Subcutaneous abdominal adipose tissue (tissue), 5 donors: ENCODE measurements at regions not wholly inside any gene's neighbourhood (a gene's known extent, or its start where the extent isn't known, plus 50 kb on each side); places are given as distances from the start of the nearest gene placed in this dataset.

Experiments
- H3K27ac ChIP-seq: one replicate; pipeline ENCODE4 v1.7.0; 2013; ENCODE audit warnings: low read depth, mild to moderate bottlenecking, inconsistent platforms, low read length, moderate library complexity
- H3K27me3 ChIP-seq, 5 donors: one replicate each; pipeline ENCODE4 v1.7.0; 2013; ENCODE audit warnings: low read length in 5 of 5, inconsistent platforms in 1 of 5; ENCODE audit not compliant: control insufficient read depth in 5 of 5, insufficient read depth in 4 of 5
- H3K36me3 ChIP-seq, 5 donors: one replicate each; pipeline ENCODE4 v1.7.0; 2013; ENCODE audit warnings: low read length in 5 of 5; ENCODE audit not compliant: control insufficient read depth in 5 of 5, insufficient read depth in 5 of 5
- H3K4me1 ChIP-seq, 5 donors: one replicate each; pipeline ENCODE4 v1.7.0; 2013; ENCODE audit warnings: low read length in 5 of 5, mild to moderate bottlenecking in 3 of 5, moderate library complexity in 1 of 5; ENCODE audit not compliant: control insufficient read depth in 5 of 5, insufficient read depth in 5 of 5
- H3K4me3 ChIP-seq, 5 donors: one replicate each; pipeline ENCODE4 v1.7.0; 2013; ENCODE audit warnings: low read length in 5 of 5, low read depth in 1 of 5
- H3K9ac ChIP-seq, 5 donors: one replicate each; pipeline ENCODE4 v1.7.0; 2013; ENCODE audit warnings: low read length in 5 of 5, mild to moderate bottlenecking in 4 of 5, moderate library complexity in 3 of 5
- H3K9me3 ChIP-seq, 5 donors: one replicate each; pipeline ENCODE4 v1.7.0; 2013; ENCODE audit warnings: low read length in 5 of 5; ENCODE audit not compliant: control insufficient read depth in 5 of 5
- donor health status: healthy.
- donor health status: healthy.
- donor health status: healthy.
- donor health status: healthy.
- donor health status: healthy.

GRCh38 chr1:91173346-91173890 is 151.6 kb upstream of the ZNF644 start:
- H3K36me3 ChIP-seq, result no peaks in the 10 kb centered on the region
- H3K9me3 ChIP-seq, result no peaks in the 10 kb centered on the region
- peaks cover 0 to 10% (median 0%) of the 10 kb centered on the region in 5 donors for H3K4me1 ChIP-seq
- no peak overlapping the region for H3K9ac ChIP-seq
- H3K27ac ChIP-seq, result no peak overlapping the region
- no peak overlapping the region for H3K4me3 ChIP-seq
- H3K27me3 ChIP-seq, result peaks cover 7 to 38% (median 11%) of the 10 kb centered on the region in 5 donors

DNA sequence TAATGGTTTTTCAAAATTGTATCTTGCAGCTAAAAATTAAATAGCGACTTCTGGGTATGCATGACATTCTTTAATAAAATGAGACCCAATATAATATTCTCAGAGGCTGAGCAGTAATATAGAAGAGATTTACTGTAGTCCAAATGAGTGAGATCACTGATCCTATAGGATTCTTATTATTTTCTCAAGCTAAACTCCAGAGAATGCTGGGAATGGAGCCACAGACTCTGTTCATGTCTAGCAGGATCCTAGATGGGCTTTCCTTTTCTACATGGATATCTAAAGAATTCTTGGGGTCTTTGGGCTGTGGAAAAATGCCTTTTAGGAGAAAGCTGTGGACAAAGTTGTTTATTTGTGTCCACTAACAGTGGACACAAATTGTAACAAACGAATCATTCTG is 150.7 kb upstream of the ZNF644 start:
- H3K4me3 ChIP-seq, result no peak overlapping the region
- no peaks in the 10 kb centered on the region for H3K36me3 ChIP-seq
- H3K9me3 ChIP-seq, result no peaks in the 10 kb centered on the region
- H3K4me1 ChIP-seq, result peaks cover 0 to 10% (median 0%) of the 10 kb centered on the region in 5 donors
- H3K27me3 ChIP-seq, result peaks cover 7 to 36% (median 11%) of the 10 kb centered on the region in 5 donors
- no peak overlapping the region for H3K9ac ChIP-seq
- no peak overlapping the region for H3K27ac ChIP-seq

- Histone ChIP-seq H3K9ac (no peak overlapping the region), H3K9me3 (no peaks in the 10 kb centered on the region), H3K36me3 (no peaks in the 10 kb centered on the region), H3K27ac (no peak overlapping the region), H3K4me1 (peaks cover 0 to 10% (median 0%) of the 10 kb centered on the region in 5 donors), H3K4me3 (no peak overlapping the region), H3K27me3 (peaks cover 7 to 33% (median 11%) of the 10 kb centered on the region in 5 donors)
Observed at GRCh38 chr1:91171898-91172297, 150.1 kb upstream of the ZNF644 start.

- peaks cover 0 to 10% (median 0%) of the 10 kb centered on the region in 5 donors for H3K4me1 ChIP-seq
- no peaks in the 10 kb centered on the region for H3K36me3 ChIP-seq
- H3K9me3 ChIP-seq, result no peaks in the 10 kb centered on the region
- peaks cover 7 to 33% (median 11%) of the 10 kb centered on the region in 5 donors for H3K27me3 ChIP-seq
- no peak overlapping the region for H3K9ac ChIP-seq
- no peak overlapping the region for H3K4me3 ChIP-seq
- H3K27ac ChIP-seq, result no peak overlapping the region
Observed at GRCh38 chr1:91170571-91170970, 148.7 kb upstream of the ZNF644 start.

DNA sequence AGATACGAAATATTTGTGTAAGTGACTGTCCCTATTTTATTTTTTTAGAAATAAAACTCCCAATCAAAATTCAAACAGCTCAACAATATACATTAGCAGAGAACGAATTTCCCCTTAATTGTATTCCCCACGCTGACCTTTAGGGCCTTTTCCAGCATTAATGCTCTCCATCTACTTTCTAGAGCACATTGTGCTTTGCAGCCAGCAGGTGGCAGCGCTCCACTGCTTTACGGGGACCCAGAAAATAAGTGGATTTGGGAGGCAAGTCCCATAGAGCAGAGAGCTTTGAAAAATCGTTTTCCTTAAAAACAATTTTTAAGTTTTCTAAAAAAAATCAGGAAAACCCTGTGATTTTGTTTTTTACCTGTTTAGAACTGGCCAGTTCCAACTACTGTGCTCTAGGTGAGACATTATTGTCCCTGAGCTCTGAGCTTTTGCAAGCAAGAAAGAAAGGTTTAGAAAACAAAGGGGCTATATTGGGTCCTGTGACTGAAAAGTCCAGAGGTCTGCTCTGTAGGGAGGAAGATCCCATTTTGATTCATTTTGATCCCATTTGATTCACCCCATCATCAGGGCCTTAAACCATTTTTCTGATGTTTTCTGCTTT is 144.4 kb upstream of the ZNF644 start:
- H3K27ac ChIP-seq, result no peak overlapping the region

DNA sequence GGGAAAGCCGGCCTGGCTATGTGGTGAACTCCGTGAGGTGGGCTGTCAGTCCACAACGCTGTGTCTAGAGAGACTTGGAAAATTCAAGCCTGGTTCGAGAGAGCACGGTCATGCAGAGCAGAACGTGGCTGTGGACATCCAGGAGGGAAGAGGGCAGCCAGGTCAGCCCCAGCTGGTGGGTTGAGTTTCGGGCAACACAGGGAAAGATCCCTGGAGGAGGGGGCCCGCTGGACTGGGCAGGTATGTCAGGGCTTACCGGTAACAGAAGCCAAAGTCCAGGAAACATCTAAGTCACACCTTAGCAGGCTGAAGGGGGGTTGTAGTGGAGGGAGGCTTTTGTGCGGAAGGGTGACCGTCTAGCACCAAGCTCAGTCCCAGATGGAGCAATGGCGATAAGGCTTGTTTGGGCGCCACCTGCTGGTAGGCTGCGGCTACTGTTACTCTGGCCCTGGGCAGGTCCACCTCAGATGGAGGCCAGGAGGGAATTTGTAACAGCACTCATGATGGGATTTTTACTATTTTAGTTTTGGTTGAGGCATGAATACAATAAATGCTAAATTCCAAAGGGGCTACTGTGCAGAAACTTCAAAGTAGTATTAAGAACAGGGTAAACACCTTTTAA is 143.3 kb upstream of the ZNF644 start:
- Histone ChIP-seq H3K27me3 (peaks cover 0 to 2% (median 0%) of the 10 kb centered on the region in 5 donors), H3K9me3 (no peaks in the 10 kb centered on the region), H3K9ac (no peak overlapping the region), H3K4me3 (no peak overlapping the region), H3K4me1 (peaks cover 0 to 3% (median 0%) of the 10 kb centered on the region in 5 donors), H3K36me3 (no peaks in the 10 kb centered on the region), H3K27ac (no peak overlapping the region)

More for the DNA sequence above, 144.4 kb upstream of the ZNF644 start:
- H3K9ac ChIP-seq, result no peak overlapping the region
- no peak overlapping the region for H3K4me3 ChIP-seq
- peaks cover 0 to 3% (median 0%) of the 10 kb centered on the region in 5 donors for H3K4me1 ChIP-seq
- peaks cover 0 to 8% (median 4%) of the 10 kb centered on the region in 5 donors for H3K27me3 ChIP-seq
- H3K36me3 ChIP-seq, result no peaks in the 10 kb centered on the region
- no peaks in the 10 kb centered on the region for H3K9me3 ChIP-seq

GRCh38 chr1:91162613-91163012 is 140.8 kb upstream of the ZNF644 start:
- H3K27ac ChIP-seq, result no peak overlapping the region
- H3K9me3 ChIP-seq, result no peaks in the 10 kb centered on the region
- H3K27me3 ChIP-seq, result no peaks in the 10 kb centered on the region
- H3K36me3 ChIP-seq, result no peaks in the 10 kb centered on the region
- no peak overlapping the region for H3K4me3 ChIP-seq
- H3K4me1 ChIP-seq, result peaks cover 0 to 3% (median 0%) of the 10 kb centered on the region in 5 donors
- no peak overlapping the region for H3K9ac ChIP-seq

DNA sequence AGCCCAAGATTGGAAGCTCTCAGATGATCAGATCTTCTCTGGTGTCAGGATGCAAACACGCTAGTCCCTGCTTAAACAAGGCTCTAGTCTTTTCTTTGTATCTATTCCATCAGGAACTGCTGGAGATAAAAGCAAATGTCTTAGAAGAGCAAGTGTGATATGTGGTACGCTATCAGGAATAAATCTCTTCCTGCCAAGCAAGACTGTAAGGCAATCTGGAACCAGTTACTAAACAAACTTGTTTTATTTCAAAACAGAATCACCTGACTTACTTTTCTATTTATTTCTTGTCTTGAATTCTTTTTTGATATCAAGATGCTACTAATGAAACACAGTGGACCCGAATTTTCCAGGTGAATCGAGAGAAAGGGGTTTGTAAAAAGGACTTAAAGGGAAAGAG is 139.9 kb upstream of the ZNF644 start:
- Histone ChIP-seq H3K36me3 (no peaks in the 10 kb centered on the region), H3K4me3 (no peak overlapping the region), H3K4me1 (peaks cover 0 to 3% (median 0%) of the 10 kb centered on the region in 5 donors), H3K9me3 (no peaks in the 10 kb centered on the region), H3K27me3 (no peaks in the 10 kb centered on the region), H3K27ac (no peak overlapping the region), H3K9ac (no peak overlapping the region)

DNA sequence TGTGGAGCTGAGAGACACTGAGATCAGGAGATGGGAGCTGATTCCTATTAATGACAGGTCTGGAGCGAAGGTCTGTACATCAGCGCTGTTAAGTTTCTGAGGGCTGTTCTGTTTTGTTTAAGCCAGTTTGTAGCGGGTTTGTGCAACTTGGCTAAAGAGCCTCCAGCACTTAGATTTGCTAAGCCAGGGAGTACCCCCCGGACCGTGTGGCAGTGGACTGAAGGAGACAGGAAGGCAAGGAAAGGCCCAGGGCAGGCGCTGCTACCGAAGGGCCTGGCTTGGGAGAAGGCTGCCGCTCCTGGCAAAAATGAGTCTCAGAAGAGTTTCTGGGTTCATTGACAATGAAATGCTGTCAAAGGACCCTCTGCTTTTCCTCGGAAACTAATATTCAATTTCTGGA is 139.3 kb upstream of the ZNF644 start:
- H3K9me3 ChIP-seq, result no peaks in the 10 kb centered on the region
- H3K4me3 ChIP-seq, result no peak overlapping the region
- H3K36me3 ChIP-seq, result no peaks in the 10 kb centered on the region
- peaks cover 0 to 3% (median 0%) of the 10 kb centered on the region in 5 donors for H3K4me1 ChIP-seq
- H3K27ac ChIP-seq, result no peak overlapping the region
- H3K9ac ChIP-seq, result no peak overlapping the region
- H3K27me3 ChIP-seq, result no peaks in the 10 kb centered on the region

DNA sequence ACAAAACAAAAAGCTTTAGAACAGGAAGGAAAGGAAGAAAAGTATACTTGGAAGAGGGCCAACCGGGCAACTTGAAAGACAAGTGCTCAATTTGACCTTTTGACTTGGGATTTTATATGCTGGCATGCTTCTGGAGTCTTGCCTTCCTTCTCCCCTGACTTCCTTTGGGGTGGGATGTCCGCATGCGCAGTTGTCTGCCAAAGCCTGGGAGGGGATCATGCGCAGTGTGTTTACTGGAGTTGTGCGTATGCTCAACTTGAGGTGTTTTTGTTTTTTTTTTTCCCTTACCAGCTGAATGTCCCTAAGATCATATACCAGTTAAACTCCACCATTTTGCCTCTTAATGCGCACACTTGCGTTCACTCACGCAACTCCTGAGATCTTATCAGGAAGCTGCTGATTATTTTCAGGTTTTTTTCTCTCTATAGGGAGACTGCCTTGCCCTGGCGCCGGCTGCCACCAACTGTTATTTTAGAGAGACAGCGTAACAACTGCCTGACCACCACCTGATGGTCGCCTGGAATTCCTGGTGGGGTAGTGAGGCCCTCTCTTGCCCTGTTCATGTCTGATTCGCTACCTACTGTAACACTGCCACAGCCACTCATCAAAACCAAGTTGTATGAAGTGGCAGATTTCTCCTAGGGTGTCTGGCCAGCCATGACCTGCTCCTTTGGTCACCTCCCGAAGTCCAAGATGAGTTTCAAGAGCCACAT is 138.7 kb upstream of the ZNF644 start:
- no peak overlapping the region for H3K9ac ChIP-seq
- H3K4me3 ChIP-seq, result no peak overlapping the region
- no peak overlapping the region for H3K27ac ChIP-seq
- H3K27me3 ChIP-seq, result no peaks in the 10 kb centered on the region
- peaks cover 0 to 3% (median 0%) of the 10 kb centered on the region in 5 donors for H3K4me1 ChIP-seq
- H3K36me3 ChIP-seq, result no peaks in the 10 kb centered on the region
- no peaks in the 10 kb centered on the region for H3K9me3 ChIP-seq
